Sciatic nerve (tissue), 2 donors: ENCODE measurements at regions not wholly inside any gene's neighbourhood (a gene's known extent, or its start where the extent isn't known, plus 50 kb on each side); places are given as distances from the start of the nearest gene placed in this dataset.
A peak's percentile ranks its signal among the peaks of the same experiment; 100 is the strongest.

Source experiments
- ATAC-seq: fragments of 200-7000 bp; cut with Tn5 transposase; one replicate; pipeline ENCODE4 v1.9.1; 2020; ENCODE audit warnings: mild to moderate bottlenecking, moderate library complexity
- DNase-seq: peaks from one replicate; pipeline ENCODE4 v3.0.0-alpha.2; 2020; ENCODE audit warnings: low spot score
- intact Hi-C: fragments of 100-400 bp; cut with DNase I; formaldehyde crosslinking; loops from one replicate; pipeline ENCODE4 v1.14.2; 2022
- donor health status: DM: no; HTN: no; CAD: no.
- donor health status: DM: no; HTN: no; CAD: no.

GRCh38 chr5:93893075-93893474 lies 151.7 kb upstream of the POU5F2 start:
- intact Hi-C loops = no loop called here
- no peak for DNase-seq
- ATAC-seq = no peak

GRCh38 chr5:93892481-93892880 lies 151.1 kb upstream of the POU5F2 start:
- DNase-seq (no peak), ATAC-seq (no peak)
- intact Hi-C loops = no loop called here

DNA sequence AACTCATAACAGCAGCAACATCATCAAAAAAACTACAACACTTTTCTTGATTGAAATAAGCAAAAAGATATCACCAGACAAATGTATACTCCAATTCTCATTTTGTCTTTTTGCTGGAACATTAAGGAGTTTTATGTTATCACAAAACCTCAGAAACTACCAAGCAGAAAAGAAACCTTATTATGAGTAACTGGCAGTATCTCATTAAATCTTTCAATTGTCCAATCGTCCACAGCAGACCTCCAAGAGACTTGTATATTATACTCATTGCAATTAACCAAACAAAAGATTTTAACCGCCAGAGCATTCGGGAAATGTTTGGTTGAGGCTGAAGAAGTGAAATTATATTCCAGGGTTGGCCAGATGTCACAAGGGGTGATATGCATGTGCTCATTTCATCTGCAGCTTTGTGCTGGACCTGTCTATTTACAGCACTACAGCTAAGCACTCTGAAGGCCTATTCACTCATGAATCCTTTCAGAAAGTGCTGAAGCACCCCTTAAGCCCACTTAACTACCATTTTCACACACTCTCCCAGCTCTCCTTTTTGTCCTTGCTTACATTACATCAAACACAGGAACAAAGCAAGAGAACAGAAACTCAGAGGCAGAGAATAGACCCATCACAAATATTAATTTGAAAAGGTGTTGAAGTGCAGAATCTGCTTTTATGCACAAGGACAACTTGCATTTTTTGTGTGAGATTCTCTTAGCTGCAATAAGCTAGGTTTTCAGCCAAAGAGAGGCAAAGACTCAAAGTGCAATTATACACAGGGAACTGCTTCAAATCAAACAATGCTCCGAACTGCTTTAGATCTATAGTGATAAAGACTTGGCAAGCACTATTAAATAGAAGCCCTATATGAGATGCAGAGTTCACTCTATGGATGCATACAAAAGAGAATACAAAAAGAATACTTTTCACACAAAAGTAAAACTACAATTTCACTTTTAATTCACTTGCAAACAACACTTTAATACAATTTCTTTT lies 150.4 kb upstream of the POU5F2 start:
- no peak for ATAC-seq
- intact Hi-C loops = no loop called here

DNA sequence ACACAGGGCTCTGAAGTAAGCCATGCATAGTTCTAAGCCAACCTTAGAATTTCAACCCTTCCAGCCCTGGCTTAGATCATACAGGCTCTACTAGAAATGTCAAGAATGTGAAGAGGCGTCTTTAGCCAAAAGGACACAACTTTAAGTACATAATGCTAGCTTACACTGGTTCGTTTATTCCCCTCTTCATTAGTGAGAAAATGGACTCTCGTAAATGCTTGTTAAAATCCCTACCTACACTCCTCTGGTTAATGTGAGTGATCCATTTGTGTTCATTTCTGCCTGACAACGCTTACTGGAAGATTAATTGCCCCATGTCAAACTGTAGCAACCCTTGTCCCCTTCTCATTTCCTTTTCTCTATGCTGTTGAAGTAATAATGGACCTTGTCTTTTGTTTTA lies 149.3 kb upstream of the POU5F2 start:
- ATAC-seq (no peak), DNase-seq (no peak)
- intact Hi-C loops = no loop called here

More for the DNA sequence above, 150.4 kb upstream of the POU5F2 start:
- DNase-seq = no peak

DNA sequence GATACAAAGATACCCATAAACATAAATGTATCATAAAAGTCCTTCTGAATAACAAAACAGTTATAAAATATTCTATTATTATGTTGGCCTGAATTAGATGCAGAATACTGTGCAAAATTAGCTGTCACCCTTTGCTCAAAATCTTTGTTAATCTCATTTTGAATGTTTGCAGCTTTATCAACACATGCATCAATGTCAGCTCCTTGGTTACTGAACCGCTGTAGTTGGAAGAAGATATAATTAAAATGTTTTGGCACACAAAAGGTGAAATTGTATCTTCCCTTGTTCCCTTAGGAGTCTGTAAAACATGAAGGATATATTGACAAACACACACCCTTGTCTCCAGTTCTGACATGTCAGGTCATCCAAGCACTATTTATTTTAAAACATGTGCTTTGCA lies 146.3 kb upstream of the POU5F2 start:
- intact Hi-C loops = no loop called here

DNA sequence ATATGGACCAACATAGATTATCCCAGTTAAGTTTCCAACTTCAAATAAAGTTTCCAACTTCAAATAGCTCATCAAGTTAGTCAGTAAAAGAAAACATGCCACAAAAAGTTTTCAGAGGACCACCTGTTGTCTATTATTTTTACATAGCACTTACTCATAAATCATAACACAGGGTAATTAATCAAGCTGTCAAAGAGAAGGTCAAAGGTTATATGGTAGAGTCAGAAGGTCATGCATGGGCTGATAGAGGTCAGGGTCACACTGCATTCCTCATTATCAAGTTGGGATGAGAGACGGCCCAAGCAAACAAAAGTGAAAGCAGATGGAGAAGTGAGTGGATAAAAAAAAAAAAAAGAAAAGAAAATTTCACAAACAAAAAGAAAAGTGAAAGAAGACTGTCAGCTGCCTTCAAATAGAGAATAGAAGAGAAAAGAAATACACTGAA lies 145.5 kb upstream of the POU5F2 start:
- intact Hi-C loops = no loop called here
- DNase-seq (no peak), ATAC-seq (peak; percentile 64)

More for the DNA sequence above, 146.3 kb upstream of the POU5F2 start:
- ATAC-seq = no peak
- DNase-seq = no peak

DNA sequence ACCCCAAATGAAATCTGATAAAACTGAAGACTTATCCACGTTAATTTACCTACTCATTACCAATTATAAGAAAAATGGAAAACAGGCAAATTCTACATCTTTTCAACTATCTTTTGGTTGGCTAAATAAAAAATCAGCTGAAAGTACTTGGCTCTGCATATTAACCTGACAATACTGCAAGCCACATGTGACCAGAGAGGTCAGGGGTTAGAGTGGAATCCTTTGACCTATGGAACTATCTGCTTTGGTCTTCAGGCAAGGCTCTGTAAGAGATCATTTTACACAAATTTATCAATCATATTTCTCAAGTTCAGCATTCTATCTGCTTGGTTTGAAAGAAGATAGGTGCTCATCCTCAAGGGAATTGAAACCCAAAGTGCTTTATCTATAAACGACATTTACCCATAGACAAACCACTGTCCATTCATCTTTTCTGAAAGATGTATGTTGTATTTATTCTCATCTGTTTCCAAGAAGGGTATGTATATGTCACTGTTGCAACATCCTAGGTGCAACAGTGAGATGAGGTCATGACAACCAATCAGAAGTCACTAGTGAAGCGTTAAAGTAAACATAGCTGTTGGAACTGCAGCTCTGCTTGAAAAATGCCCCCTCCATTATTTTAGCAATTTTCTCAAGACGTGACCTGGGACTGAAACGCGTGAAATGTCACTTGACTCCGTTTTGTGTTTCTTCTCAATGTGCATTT lies 144.9 kb upstream of the POU5F2 start:
- DNase-seq (no peak), ATAC-seq (no peak)
- intact Hi-C loops = no loop called here

- intact Hi-C loops = no loop called here
- DNase-seq = no peak
- no peak for ATAC-seq
These were observed 142.9 kb upstream of the POU5F2 start for GRCh38 chr5:93884254-93884653.

- DNase-seq (no peak), ATAC-seq (no peak)
- intact Hi-C loops = no loop called here
These were observed 142.1 kb upstream of the POU5F2 start for GRCh38 chr5:93883459-93883858.

DNA sequence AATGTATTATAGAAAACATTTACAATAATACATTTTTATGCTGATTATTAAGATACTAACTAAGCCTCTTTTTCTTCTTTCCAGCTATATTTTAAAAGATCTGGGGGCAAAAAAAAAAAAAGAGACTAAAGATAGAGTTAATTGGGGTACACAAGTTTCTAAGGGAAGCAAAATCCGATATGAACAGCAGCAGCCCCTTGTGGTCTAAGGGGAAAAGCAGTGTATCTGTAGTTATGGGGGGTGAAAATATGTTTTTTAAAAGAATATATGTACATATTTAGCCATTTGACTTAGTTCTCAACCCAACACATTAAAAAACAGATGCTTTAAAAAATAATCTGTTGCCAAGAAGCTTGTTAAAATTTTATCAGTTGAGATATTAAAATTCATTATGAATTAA lies 134.3 kb upstream of the POU5F2 start:
- DNase-seq (no peak), ATAC-seq (no peak)
- intact Hi-C loops = no loop called here

GRCh38 chr5:93874491-93874890 lies 133.1 kb upstream of the POU5F2 start:
- intact Hi-C loops = no loop called here
- DNase-seq = no peak
- ATAC-seq = no peak

GRCh38 chr5:93874080-93874479 lies 132.7 kb upstream of the POU5F2 start:
- no peak for DNase-seq
- intact Hi-C loops = no loop called here
- no peak for ATAC-seq

GRCh38 chr5:93873211-93873736 lies 131.9 kb upstream of the POU5F2 start:
- DNase-seq = no peak
- no peak for ATAC-seq
- intact Hi-C loops = no loop called here

DNA sequence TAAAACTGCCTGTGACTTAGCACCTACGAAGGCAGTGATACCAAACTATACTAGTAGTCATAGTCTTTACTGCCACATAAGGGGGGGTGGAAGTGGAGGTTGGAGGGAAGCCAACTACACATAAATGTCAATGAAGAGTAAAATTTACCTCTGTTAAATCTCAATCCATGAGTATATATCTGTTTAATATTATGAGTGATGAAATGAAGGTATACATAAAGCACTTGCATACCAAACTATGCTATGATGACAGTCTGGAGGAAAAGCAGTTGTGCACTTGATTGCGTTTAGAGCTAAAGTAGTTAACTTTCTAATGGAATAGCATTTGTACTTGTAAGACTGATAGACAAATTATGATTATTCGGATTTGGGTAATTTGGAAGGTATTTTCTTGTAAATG lies 129.2 kb upstream of the POU5F2 start:
- no peak for ATAC-seq
- intact Hi-C loops = no loop called here
- no peak for DNase-seq

GRCh38 chr5:93868851-93869250 lies 127.5 kb upstream of the POU5F2 start:
- DNase-seq (no peak), ATAC-seq (no peak)
- intact Hi-C loops = no loop called here

DNA sequence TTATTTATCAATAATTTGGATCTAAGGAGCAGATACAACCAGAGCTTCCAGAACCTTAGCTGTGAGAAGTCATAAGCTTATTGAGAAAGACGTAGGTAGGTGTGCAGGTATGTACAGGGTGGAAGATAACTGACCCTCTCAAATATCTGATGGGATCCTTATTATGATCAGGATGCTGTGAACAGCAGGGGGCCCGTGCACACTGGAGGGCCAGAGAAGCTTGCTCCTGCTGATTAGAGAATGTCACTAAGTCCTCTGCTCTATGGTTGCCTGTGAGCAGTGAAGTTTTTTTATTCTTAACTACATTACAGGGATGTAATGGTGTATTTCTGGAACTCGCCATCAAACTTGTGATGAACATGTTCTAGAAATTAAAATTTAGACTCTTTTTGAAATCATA lies 108.9 kb upstream of the POU5F2 start:
- ATAC-seq = no peak

GRCh38 chr5:93845376-93845775 lies 104.0 kb upstream of the POU5F2 start:
- DNase-seq = no peak
- ATAC-seq = no peak
- intact Hi-C loops = no loop called here

More for the DNA sequence above, 108.9 kb upstream of the POU5F2 start:
- intact Hi-C loops = no loop called here
- DNase-seq = no peak

DNA sequence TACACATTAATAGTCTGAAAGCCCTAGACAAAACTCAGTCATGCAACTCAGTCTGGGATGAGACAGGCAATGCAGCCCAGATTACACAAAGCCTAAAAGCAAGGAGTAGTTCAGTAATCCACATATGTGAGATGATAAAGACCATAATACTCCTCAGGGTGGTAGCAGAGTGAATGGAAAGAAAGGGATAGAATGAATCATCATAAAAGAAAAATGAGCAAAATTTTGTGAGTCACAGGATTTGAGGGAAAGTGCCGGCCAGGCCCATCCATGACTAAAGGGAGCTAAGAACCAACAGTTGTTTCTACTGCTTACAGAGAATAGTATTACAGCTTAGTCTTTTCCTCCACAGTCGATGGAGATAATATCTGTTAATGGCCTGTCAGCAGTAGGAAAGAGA lies 90.0 kb upstream of the POU5F2 start:
- DNase-seq (no peak), ATAC-seq (no peak)
- intact Hi-C loops = no loop called here

GRCh38 chr5:93830893-93831292 lies 89.5 kb upstream of the POU5F2 start:
- intact Hi-C loops = no loop called here
- no peak for DNase-seq
- ATAC-seq = no peak

DNA sequence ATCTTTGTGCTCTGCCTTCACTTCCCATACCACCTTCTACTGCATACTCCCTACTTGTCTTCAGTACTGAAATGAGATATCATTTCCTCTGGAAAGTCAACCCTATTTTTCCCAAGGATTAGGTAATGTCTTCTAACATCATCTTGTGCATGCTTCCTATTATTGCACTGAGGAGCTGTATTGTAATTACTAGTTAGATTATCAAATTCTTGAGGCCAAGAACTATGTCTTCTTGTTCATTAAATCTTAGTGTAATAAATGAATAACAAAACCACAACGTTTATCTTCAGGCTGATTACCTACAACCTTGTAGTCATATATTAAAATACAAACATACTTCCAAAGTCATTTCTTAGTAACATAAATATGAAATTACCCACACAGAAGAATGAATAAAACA lies 87.9 kb upstream of the POU5F2 start:
- ATAC-seq = no peak
- intact Hi-C loops = no loop called here
- DNase-seq = no peak
